ENCODE measurements at regions not wholly inside any gene's neighbourhood (a gene's known extent, or its start where the extent isn't known, plus 50 kb on each side); places are given as distances from the start of the nearest gene placed in this dataset.

GRCh38 chr13:40468227-40468838 lies 198.1 kb downstream of the FOXO1 start:
- no peak overlapping the region for H3K4me2 ChIP-seq (ENCODE audit: low read length)
- no peak for FAIRE-seq
- H3K27ac Mint-ChIP-seq (ENCODE audit: unreplicated experiment), result no peak overlapping the region
- H3K27me3 Mint-ChIP-seq (ENCODE audit: low read depth, unreplicated experiment), result peaks cover 24% of the 10 kb centered on the region
- H4K20me1 ChIP-seq (ENCODE audit: insufficient read depth, low read length), result no peaks in the 10 kb centered on the region
- no peak overlapping the region for H3K4me3 Mint-ChIP-seq (ENCODE audit: unreplicated experiment)
- no peaks in the 10 kb centered on the region for H3K9me3 ChIP-seq (ENCODE audit: insufficient read depth, low read depth, low read length)
- no peak for DNase-seq (ENCODE audit: low read depth)
- H3K36me3 Mint-ChIP-seq (ENCODE audit: low read depth, unreplicated experiment), result peaks cover 6% of the 10 kb centered on the region
- H2AFZ ChIP-seq (ENCODE audit: low read depth, low read length), result no peak overlapping the region
- no peaks in the 10 kb centered on the region for H3K4me1 Mint-ChIP-seq (ENCODE audit: low read depth, unreplicated experiment)
- peaks cover 3% of the 10 kb centered on the region for H3K9me3 Mint-ChIP-seq (ENCODE audit: unreplicated experiment)
- no peak for TF ChIP-seq EZH2 (IDR thresholded peaks at IDR 0.05; ENCODE audit: insufficient read depth, low read length)
- TF ChIP-seq, protein P1, sequence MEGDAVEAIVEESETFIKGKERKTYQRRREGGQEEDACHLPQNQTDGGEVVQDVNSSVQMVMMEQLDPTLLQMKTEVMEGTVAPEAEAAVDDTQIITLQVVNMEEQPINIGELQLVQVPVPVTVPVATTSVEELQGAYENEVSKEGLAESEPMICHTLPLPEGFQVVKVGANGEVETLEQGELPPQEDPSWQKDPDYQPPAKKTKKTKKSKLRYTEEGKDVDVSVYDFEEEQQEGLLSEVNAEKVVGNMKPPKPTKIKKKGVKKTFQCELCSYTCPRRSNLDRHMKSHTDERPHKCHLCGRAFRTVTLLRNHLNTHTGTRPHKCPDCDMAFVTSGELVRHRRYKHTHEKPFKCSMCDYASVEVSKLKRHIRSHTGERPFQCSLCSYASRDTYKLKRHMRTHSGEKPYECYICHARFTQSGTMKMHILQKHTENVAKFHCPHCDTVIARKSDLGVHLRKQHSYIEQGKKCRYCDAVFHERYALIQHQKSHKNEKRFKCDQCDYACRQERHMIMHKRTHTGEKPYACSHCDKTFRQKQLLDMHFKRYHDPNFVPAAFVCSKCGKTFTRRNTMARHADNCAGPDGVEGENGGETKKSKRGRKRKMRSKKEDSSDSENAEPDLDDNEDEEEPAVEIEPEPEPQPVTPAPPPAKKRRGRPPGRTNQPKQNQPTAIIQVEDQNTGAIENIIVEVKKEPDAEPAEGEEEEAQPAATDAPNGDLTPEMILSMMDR (IDR thresholded peaks at IDR 0.05; ENCODE audit: insufficient read depth, low read depth, low read length), result no peak
- no peak overlapping the region for H3K9ac ChIP-seq (ENCODE audit: low read length)
- H3K4me1 ChIP-seq (ENCODE audit: insufficient read depth, low read length), result no peaks in the 10 kb centered on the region
- no peaks in the 10 kb centered on the region for H3K36me3 ChIP-seq (ENCODE audit: insufficient read depth, low read length)
- no peaks in the 10 kb centered on the region for H3K27me3 ChIP-seq (ENCODE audit: insufficient read depth, low read length)
- H3K4me3 ChIP-seq (ENCODE audit: insufficient read depth, low read depth, low read length), result no peak overlapping the region
- H3K27ac ChIP-seq (ENCODE audit: low read depth, low read length), result no peak overlapping the region
- no peaks in the 10 kb centered on the region for H3K79me2 ChIP-seq (ENCODE audit: insufficient read depth, low read length)

DNA sequence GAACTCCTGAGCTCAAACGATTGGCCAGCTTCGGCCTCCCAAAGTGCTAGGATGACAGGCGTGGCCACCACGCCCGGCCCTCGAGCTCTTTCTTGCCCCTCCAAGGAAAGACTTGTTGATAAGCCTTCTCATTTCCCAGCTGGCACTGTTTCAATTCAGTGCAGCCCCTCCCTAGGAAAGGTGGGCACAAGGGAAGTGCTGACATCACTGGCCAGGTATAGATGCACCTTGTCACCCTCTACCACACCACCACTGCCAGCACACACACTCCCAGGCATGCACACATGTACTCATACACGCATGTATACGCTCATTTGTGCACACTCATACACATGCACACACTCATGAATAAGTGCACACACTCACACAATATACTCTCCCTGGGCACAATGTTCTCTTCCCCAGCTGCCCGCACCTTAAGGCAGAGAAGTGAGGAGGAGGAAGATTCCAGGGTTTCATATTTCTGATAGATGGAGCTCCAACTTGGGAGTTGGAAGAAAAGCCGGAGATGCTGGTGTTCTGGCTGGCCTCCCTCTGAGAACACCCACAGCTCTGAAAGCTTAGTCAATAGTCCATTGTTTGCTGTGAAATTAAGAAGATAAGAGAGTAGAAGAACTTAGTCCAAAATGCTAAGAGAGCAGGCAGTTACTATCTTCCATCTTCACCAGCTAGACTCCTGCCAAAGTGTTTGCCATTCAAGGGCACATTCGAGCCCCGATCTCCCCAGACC lies 196.7 kb downstream of the FOXO1 start:
- no peaks in the 10 kb centered on the region for H3K4me1 Mint-ChIP-seq (ENCODE audit: low read depth, unreplicated experiment)
- no peaks in the 10 kb centered on the region for H3K9me3 ChIP-seq (ENCODE audit: insufficient read depth, low read depth, low read length)
- no peaks in the 10 kb centered on the region for H4K20me1 ChIP-seq (ENCODE audit: insufficient read depth, low read length)
- FAIRE-seq (no peak), DNase-seq (ENCODE audit: low read depth) (peak; percentile 36)
- H3K27ac Mint-ChIP-seq (ENCODE audit: unreplicated experiment), result no peak overlapping the region
- TF ChIP-seq, protein P1 (IDR thresholded peaks at IDR 0.05; ENCODE audit: insufficient read depth, low read depth, low read length), result no peak
- no peak for TF ChIP-seq EZH2 (IDR thresholded peaks at IDR 0.05; ENCODE audit: insufficient read depth, low read length)
- H3K9ac ChIP-seq (ENCODE audit: low read length), result no peak overlapping the region
- no peaks in the 10 kb centered on the region for H3K36me3 ChIP-seq (ENCODE audit: insufficient read depth, low read length)
- no peak overlapping the region for H3K27ac ChIP-seq (ENCODE audit: low read depth, low read length)
- H3K9me3 Mint-ChIP-seq (ENCODE audit: unreplicated experiment), result peaks cover 3% of the 10 kb centered on the region
- no peaks in the 10 kb centered on the region for H3K27me3 ChIP-seq (ENCODE audit: insufficient read depth, low read length)
- no peaks in the 10 kb centered on the region for H3K79me2 ChIP-seq (ENCODE audit: insufficient read depth, low read length)
- peaks cover 6% of the 10 kb centered on the region for H3K36me3 Mint-ChIP-seq (ENCODE audit: low read depth, unreplicated experiment)
- H3K4me3 Mint-ChIP-seq (ENCODE audit: unreplicated experiment), result no peak overlapping the region
- H3K27me3 Mint-ChIP-seq (ENCODE audit: low read depth, unreplicated experiment), result peaks cover 25% of the 10 kb centered on the region
- H3K4me2 ChIP-seq (ENCODE audit: low read length), result no peak overlapping the region
- H3K4me3 ChIP-seq (ENCODE audit: insufficient read depth, low read depth, low read length), result no peak overlapping the region
- H3K4me1 ChIP-seq (ENCODE audit: insufficient read depth, low read length), result no peaks in the 10 kb centered on the region
- no peak overlapping the region for H2AFZ ChIP-seq (ENCODE audit: low read depth, low read length)

- no peaks in the 10 kb centered on the region for H3K4me1 Mint-ChIP-seq (ENCODE audit: low read depth, unreplicated experiment)
- Histone ChIP-seq H3K4me2 (ENCODE audit: low read length) (no peak overlapping the region), H3K27me3 (ENCODE audit: insufficient read depth, low read length) (no peaks in the 10 kb centered on the region), H3K4me1 (ENCODE audit: insufficient read depth, low read length) (no peaks in the 10 kb centered on the region), H4K20me1 (ENCODE audit: insufficient read depth, low read length) (no peaks in the 10 kb centered on the region), H3K27ac (ENCODE audit: low read depth, low read length) (no peak overlapping the region), H3K9ac (ENCODE audit: low read length) (no peak overlapping the region), H3K79me2 (ENCODE audit: insufficient read depth, low read length) (no peaks in the 10 kb centered on the region), H2AFZ (ENCODE audit: low read depth, low read length) (no peak overlapping the region), H3K36me3 (ENCODE audit: insufficient read depth, low read length) (no peaks in the 10 kb centered on the region), H3K4me3 (ENCODE audit: insufficient read depth, low read depth, low read length) (no peak overlapping the region), H3K9me3 (ENCODE audit: insufficient read depth, low read depth, low read length) (no peaks in the 10 kb centered on the region)
- TF ChIP-seq EZH2 (IDR thresholded peaks at IDR 0.05; ENCODE audit: insufficient read depth, low read length), result no peak
- TF ChIP-seq, protein P1 (IDR thresholded peaks at IDR 0.05; ENCODE audit: insufficient read depth, low read depth, low read length), result no peak
- H3K36me3 Mint-ChIP-seq (ENCODE audit: low read depth, unreplicated experiment), result peaks cover 6% of the 10 kb centered on the region
- H3K9me3 Mint-ChIP-seq (ENCODE audit: unreplicated experiment), result peaks cover 3% of the 10 kb centered on the region
- H3K27me3 Mint-ChIP-seq (ENCODE audit: low read depth, unreplicated experiment), result peaks cover 26% of the 10 kb centered on the region
- DNase-seq (ENCODE audit: low read depth) (no peak), FAIRE-seq (no peak)
- no peak overlapping the region for H3K27ac Mint-ChIP-seq (ENCODE audit: unreplicated experiment)
- no peak overlapping the region for H3K4me3 Mint-ChIP-seq (ENCODE audit: unreplicated experiment)
Measured at GRCh38 chr13:40470660-40471059, 195.8 kb downstream of the FOXO1 start.

All from astrocyte (in vitro differentiated cells and primary cell).